ENCODE measurements at regions not wholly inside any gene's neighbourhood (a gene's known extent, or its start where the extent isn't known, plus 50 kb on each side); places are given as distances from the start of the nearest gene placed in this dataset.

GRCh38 chr2:155645791-155646190 is 686.7 kb downstream of the NR4A2 start:
- TF ChIP-seq POLR2AphosphoS5 (IDR thresholded peaks at IDR 0.05; ENCODE audit: insufficient read depth in 1 of 2, low read depth in 1 of 2) (no peak), POLR2A (IDR thresholded peaks at IDR 0.05) (no peak), CTCF (IDR thresholded peaks at IDR 0.05) (no peak)
